Progenitor cell of endocrine pancreas (in vitro differentiated cells): ENCODE measurements at regions not wholly inside any gene's neighbourhood (a gene's known extent, or its start where the extent isn't known, plus 50 kb on each side); places are given as distances from the start of the nearest gene placed in this dataset.

Experiments used
- DNase-seq: peaks from one replicate; pipeline ENCODE4 v3.0.0; 2021; ENCODE audit warnings: low spot score; ENCODE audit not compliant: unreplicated experiment
- H3K27ac Mint-ChIP-seq: 2 replicates; pipeline ENCODE4 v1.8.0; 2021; ENCODE audit warnings: mild to moderate bottlenecking, moderate library complexity, mixed read lengths
- H3K27me3 Mint-ChIP-seq: 2 replicates; pipeline ENCODE4 v1.8.0; 2021; ENCODE audit warnings: mixed read lengths
- H3K36me3 Mint-ChIP-seq: 2 replicates; pipeline ENCODE4 v1.8.0; 2022; ENCODE audit warnings: mixed read lengths; ENCODE audit not compliant: insufficient read depth
- H3K4me1 Mint-ChIP-seq: 2 replicates; pipeline ENCODE4 v1.8.0; 2021; ENCODE audit warnings: low read depth, mixed read lengths
- H3K4me3 Mint-ChIP-seq: 2 replicates; pipeline ENCODE4 v1.8.0; 2021; ENCODE audit warnings: low read depth, mild to moderate bottlenecking, moderate library complexity, mixed read lengths
- H3K9me3 Mint-ChIP-seq: 2 replicates; pipeline ENCODE4 v1.8.0; 2021; ENCODE audit warnings: low read depth, mixed read lengths
- TF ChIP-seq, protein P1 (sequence below): fragments of 200-600 bp; sonication (generic); IDR thresholded peaks from one replicate; pipeline ENCODE4 v1.5.0; 2021; ENCODE audit warnings: antibody characterized with exemption, mild to moderate bottlenecking; ENCODE audit not compliant: unreplicated experiment

DNA sequence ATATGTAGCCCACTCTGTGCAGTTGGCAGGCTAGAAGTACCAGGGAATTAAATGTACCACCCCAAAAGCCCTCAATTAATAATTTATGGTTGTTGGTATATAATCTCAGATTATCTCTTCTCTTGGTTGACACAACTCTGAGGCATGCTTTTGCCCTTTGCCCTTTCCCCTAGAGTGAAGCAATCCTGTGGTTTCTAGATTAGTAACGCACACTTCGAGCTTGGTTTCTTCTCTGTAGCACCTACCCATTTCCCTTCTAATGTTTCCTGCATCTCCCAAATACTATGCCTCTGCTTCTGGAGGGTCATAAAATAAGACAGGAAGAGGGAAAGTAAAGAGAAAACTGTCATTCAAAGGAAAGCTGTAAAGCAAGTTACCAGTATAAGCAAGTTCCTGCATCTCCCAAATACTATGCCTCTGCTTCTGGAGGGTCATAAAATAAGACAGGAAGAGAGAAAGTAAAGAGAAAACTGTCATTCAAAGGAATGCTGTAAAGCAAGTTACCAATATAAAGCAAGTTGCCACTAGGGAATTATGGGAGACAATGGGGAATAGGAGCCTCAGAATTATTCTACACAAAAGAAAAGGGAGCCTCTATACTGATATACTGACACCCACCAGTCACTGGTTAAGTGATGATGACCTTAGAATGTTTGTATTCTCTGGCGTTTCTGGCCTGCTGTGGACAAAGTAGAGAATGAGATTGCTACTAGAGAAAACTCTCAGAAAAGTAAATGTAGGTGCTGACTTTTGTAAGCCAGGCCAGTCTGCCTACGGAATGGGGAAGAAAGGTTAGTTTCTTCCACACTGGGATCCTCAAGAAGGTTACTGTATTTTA is 862.6 kb upstream of the MAN1A1 start:
- H3K27me3 Mint-ChIP-seq, result peaks cover 5% of the 10 kb centered on the region
- H3K9me3 Mint-ChIP-seq, result no peaks in the 10 kb centered on the region
- H3K27ac Mint-ChIP-seq, result no peak overlapping the region
- no peak for DNase-seq
- TF ChIP-seq, protein P1, sequence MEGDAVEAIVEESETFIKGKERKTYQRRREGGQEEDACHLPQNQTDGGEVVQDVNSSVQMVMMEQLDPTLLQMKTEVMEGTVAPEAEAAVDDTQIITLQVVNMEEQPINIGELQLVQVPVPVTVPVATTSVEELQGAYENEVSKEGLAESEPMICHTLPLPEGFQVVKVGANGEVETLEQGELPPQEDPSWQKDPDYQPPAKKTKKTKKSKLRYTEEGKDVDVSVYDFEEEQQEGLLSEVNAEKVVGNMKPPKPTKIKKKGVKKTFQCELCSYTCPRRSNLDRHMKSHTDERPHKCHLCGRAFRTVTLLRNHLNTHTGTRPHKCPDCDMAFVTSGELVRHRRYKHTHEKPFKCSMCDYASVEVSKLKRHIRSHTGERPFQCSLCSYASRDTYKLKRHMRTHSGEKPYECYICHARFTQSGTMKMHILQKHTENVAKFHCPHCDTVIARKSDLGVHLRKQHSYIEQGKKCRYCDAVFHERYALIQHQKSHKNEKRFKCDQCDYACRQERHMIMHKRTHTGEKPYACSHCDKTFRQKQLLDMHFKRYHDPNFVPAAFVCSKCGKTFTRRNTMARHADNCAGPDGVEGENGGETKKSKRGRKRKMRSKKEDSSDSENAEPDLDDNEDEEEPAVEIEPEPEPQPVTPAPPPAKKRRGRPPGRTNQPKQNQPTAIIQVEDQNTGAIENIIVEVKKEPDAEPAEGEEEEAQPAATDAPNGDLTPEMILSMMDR, result no peak
- H3K4me1 Mint-ChIP-seq, result peaks cover 4% of the 10 kb centered on the region
- H3K36me3 Mint-ChIP-seq, result no peaks in the 10 kb centered on the region
- H3K4me3 Mint-ChIP-seq, result no peak overlapping the region

GRCh38 chr6:120202878-120203277 is 853.3 kb upstream of the MAN1A1 start:
- TF ChIP-seq, protein P1, result no peak
- H3K36me3 Mint-ChIP-seq, result no peaks in the 10 kb centered on the region

DNA sequence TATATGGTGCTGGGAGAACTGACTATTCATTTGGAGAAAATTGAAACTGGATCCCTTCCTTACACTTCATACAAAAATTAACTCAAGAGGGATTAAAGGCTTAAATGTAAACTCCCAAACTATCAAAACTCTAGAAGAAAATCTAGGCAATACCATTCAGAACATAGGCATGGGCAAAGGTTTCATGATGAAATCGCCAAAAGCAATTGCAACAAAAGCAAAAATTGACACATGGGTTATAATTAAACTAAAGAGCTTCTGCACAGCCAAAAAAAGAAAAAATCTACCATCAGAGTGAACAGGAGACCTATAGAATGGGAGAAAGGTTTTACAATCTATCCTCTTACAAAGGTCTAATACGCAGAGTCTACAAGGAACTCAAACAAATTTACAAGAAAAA is 851.3 kb upstream of the MAN1A1 start:
- TF ChIP-seq, protein P1, result no peak
- Mint-ChIP-seq H3K27ac (no peak overlapping the region), H3K27me3 (no peaks in the 10 kb centered on the region), H3K9me3 (no peaks in the 10 kb centered on the region), H3K36me3 (no peaks in the 10 kb centered on the region), H3K4me3 (no peak overlapping the region), H3K4me1 (no peaks in the 10 kb centered on the region)
- no peak for DNase-seq

More at GRCh38 chr6:120202878-120203277, 853.3 kb upstream of the MAN1A1 start:
- no peaks in the 10 kb centered on the region for H3K27me3 Mint-ChIP-seq
- no peak for DNase-seq
- H3K27ac Mint-ChIP-seq, result no peak overlapping the region
- H3K9me3 Mint-ChIP-seq, result no peaks in the 10 kb centered on the region
- H3K4me3 Mint-ChIP-seq, result no peak overlapping the region
- H3K4me1 Mint-ChIP-seq, result no peaks in the 10 kb centered on the region

DNA sequence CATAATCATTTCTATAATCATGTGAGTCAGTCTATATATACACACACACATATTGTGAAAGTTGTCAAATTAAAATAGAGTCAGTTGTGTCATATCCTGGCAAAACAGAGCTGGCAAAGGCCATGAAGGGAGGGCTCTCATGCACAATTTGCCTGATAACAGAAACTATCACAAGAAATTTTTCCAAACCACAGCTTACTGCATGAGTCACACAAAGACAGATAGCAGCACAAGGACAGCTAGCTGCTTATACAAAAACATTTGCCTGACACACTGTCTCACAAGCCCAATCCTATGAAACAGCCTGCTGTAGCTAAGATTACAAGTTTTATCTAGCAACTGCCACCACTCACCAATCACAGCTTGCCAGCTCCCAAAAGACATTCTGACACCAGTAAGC is 848.5 kb upstream of the MAN1A1 start:
- no peaks in the 10 kb centered on the region for H3K36me3 Mint-ChIP-seq
- no peak overlapping the region for H3K27ac Mint-ChIP-seq
- no peak for DNase-seq
- no peaks in the 10 kb centered on the region for H3K27me3 Mint-ChIP-seq
- no peaks in the 10 kb centered on the region for H3K4me1 Mint-ChIP-seq
- no peak overlapping the region for H3K4me3 Mint-ChIP-seq
- H3K9me3 Mint-ChIP-seq, result no peaks in the 10 kb centered on the region
- TF ChIP-seq, protein P1, result no peak

GRCh38 chr6:120186080-120186479 is 836.5 kb upstream of the MAN1A1 start:
- no peak for DNase-seq
- Mint-ChIP-seq H3K36me3 (no peaks in the 10 kb centered on the region), H3K9me3 (no peaks in the 10 kb centered on the region), H3K4me1 (no peaks in the 10 kb centered on the region), H3K4me3 (no peak overlapping the region), H3K27ac (no peak overlapping the region), H3K27me3 (no peaks in the 10 kb centered on the region)
- TF ChIP-seq, protein P1, result no peak
